IMR-90 (cell line): ENCODE measurements at regions not wholly inside any gene's neighbourhood (a gene's known extent, or its start where the extent isn't known, plus 50 kb on each side); places are given as distances from the start of the nearest gene placed in this dataset.

Experiments
- ATAC-seq: fragments of 200-7000 bp; cut with Tn5 transposase; 2 replicates; pipeline ENCODE4 v1.9.1; 2020; ENCODE audit warnings: low read depth, mild to moderate bottlenecking, moderate library complexity
- BruUV-seq: library from RNA; stranded (reverse); fragments of 400-500 nt; replicated peaks from 2 replicates; lab custom pipeline; 2021; lab: Mats Ljungman, UMichigan
- CTCF ChIA-PET: fragments of 300-600 bp; formaldehyde crosslinking; extraction: SDS; loops from one replicate; lab custom pipeline; 2021; ENCODE audit warnings: antibody characterized with exemption; lab: Yijun Ruan, JAX
- POLR2A ChIA-PET: fragments of 300-600 bp; sonication (Branson Sonifier 250); formaldehyde crosslinking; loops from one replicate; lab custom pipeline; 2022; ENCODE audit warnings: antibody characterized with exemption; ENCODE audit not compliant: unreplicated experiment; lab: Charles Lee
- DNase-seq: peaks from one replicate; pipeline ENCODE4 v3.0.0; 2013
- H2AFZ ChIP-seq: replicated peaks from 2 replicates; pipeline ENCODE3; 2013; ENCODE audit warnings: low read length, mild to moderate bottlenecking; ENCODE audit not compliant: poor library complexity
- H2AK5ac ChIP-seq: 2 replicates; pipeline ENCODE4 v1.6.1; 2013; ENCODE audit warnings: low read depth, low read length, inconsistent platforms
- H2AK9ac ChIP-seq: replicated peaks from 2 replicates; pipeline ENCODE3; 2013; ENCODE audit warnings: mild to moderate bottlenecking, low read depth, low read length, moderate library complexity; ENCODE audit not compliant: poor library complexity
- H2BK120ac ChIP-seq: 2 replicates; pipeline ENCODE4 v1.6.1; 2013; ENCODE audit warnings: low read depth, low read length, inconsistent platforms
- H2BK15ac ChIP-seq: 3 replicates; pipeline ENCODE4 v1.6.1; 2013; ENCODE audit warnings: low read depth, low read length, inconsistent platforms
- H2BK20ac ChIP-seq: 2 replicates; pipeline ENCODE4 v1.6.1; 2013; ENCODE audit warnings: low read depth, mild to moderate bottlenecking, inconsistent platforms, low read length, moderate library complexity
- H2BK5ac ChIP-seq: 2 replicates; pipeline ENCODE4 v1.6.1; 2013; ENCODE audit warnings: mild to moderate bottlenecking, low read depth, low read length, inconsistent platforms; ENCODE audit not compliant: poor library complexity, severe bottlenecking
- H3K14ac ChIP-seq: replicated peaks from 2 replicates; pipeline ENCODE4 v1.6.1; 2013; ENCODE audit warnings: low read depth, low read length, inconsistent platforms
- H3K18ac ChIP-seq: 2 replicates; pipeline ENCODE4 v1.6.1; 2013; ENCODE audit warnings: low read depth, low read length, control low read depth
- H3K23ac ChIP-seq: 2 replicates; pipeline ENCODE4 v1.6.1; 2013; ENCODE audit warnings: low read depth, low read length, inconsistent platforms
- H3K27ac ChIP-seq: 2 replicates; pipeline ENCODE4 v1.5.1; 2013; ENCODE audit warnings: mild to moderate bottlenecking, control low read depth, low read length; ENCODE audit not compliant: insufficient read depth
- H3K27me3 ChIP-seq: 2 replicates; pipeline ENCODE4 v1.6.1; 2013; ENCODE audit warnings: low read length; ENCODE audit not compliant: control insufficient read depth, insufficient read depth
- H3K36me3 ChIP-seq: 2 replicates; pipeline ENCODE4 v1.6.1; 2013; ENCODE audit warnings: low read length, mixed read lengths; ENCODE audit not compliant: control insufficient read depth, insufficient read depth
- H3K4ac ChIP-seq: 2 replicates; pipeline ENCODE4 v1.6.1; 2013; ENCODE audit warnings: low read depth, low read length, inconsistent platforms
- H3K4me1 ChIP-seq: 2 replicates; pipeline ENCODE4 v1.6.1; 2013; ENCODE audit warnings: low read length, mixed read lengths; ENCODE audit not compliant: control insufficient read depth, insufficient read depth
- H3K4me2 ChIP-seq: 2 replicates; pipeline ENCODE4 v1.6.1; 2013; ENCODE audit warnings: low read depth, mild to moderate bottlenecking, control low read depth, low read length, moderate library complexity
- H3K4me3 ChIP-seq: 2 replicates; pipeline ENCODE4 v1.5.1; 2013; ENCODE audit warnings: low read depth, mild to moderate bottlenecking, control low read depth, low read length, moderate library complexity; ENCODE audit not compliant: insufficient read depth
- H3K56ac ChIP-seq: 2 replicates; pipeline ENCODE4 v1.6.1; 2013; ENCODE audit warnings: low read length, inconsistent platforms; ENCODE audit not compliant: insufficient read depth; ENCODE audit errors: extremely low read depth
- H3K79me1 ChIP-seq, 2 experiments: 2 replicates each; pipeline ENCODE4 v1.6.1; 2013; ENCODE audit warnings: low read length in 2 of 2, inconsistent platforms in 1 of 2, low read depth in 1 of 2
- H3K9ac ChIP-seq: 2 replicates; pipeline ENCODE4 v1.6.1; 2013; ENCODE audit warnings: low read depth, low read length, control low read depth
- H3K9me1 ChIP-seq: 2 replicates; pipeline ENCODE4 v1.6.1; 2013; ENCODE audit warnings: low read length, inconsistent platforms; ENCODE audit not compliant: insufficient read depth
- H3K9me3 ChIP-seq: 2 replicates; pipeline ENCODE4 v1.6.1; 2013; ENCODE audit warnings: low read length; ENCODE audit not compliant: control insufficient read depth, insufficient read depth
- H4K20me1 ChIP-seq: 2 replicates; pipeline ENCODE4 v1.6.1; 2013; ENCODE audit warnings: low read length, inconsistent platforms; ENCODE audit not compliant: insufficient read depth
- H4K5ac ChIP-seq: 2 replicates; pipeline ENCODE4 v1.6.1; 2013; ENCODE audit warnings: mild to moderate bottlenecking, low read depth, low read length, control low read depth
- H4K8ac ChIP-seq, 2 experiments: 2 replicates each; pipeline ENCODE4 v1.6.1; 2013; ENCODE audit warnings: low read depth in 2 of 2, low read length in 2 of 2, control low read depth in 1 of 2, inconsistent platforms in 1 of 2
- H4K91ac ChIP-seq: 2 replicates; pipeline ENCODE4 v1.6.1; 2013; ENCODE audit warnings: low read depth, low read length, inconsistent platforms; ENCODE audit not compliant: insufficient read depth
- BHLHE40 ChIP-seq: fragments of 150-350 bp; IDR thresholded peaks from 2 replicates; pipeline ENCODE4 v1.6.1; 2016; ENCODE audit warnings: mild to moderate bottlenecking, low read depth, low read length
- CEBPB ChIP-seq: IDR thresholded peaks from 2 replicates; pipeline ENCODE4 v1.6.1; 2012; ENCODE audit warnings: low read depth, low read length, improper control_type of control experiment
- CHD1 ChIP-seq: IDR thresholded peaks from 2 replicates; pipeline ENCODE4 v1.6.1; 2012; ENCODE audit warnings: low read depth, low read length, improper control_type of control experiment
- FOS ChIP-seq: fragments of 150-350 bp; IDR thresholded peaks from 2 replicates; pipeline ENCODE4 v1.6.1; 2016; ENCODE audit warnings: low read depth, low read length
- MAFK ChIP-seq: IDR thresholded peaks from 2 replicates; pipeline ENCODE4 v1.6.1; 2012; ENCODE audit warnings: low read depth, low read length, improper control_type of control experiment
- MAZ ChIP-seq: IDR thresholded peaks from 2 replicates; pipeline ENCODE4 v1.6.1; 2012; ENCODE audit warnings: low read depth, mild to moderate bottlenecking, low read length, improper control_type of control experiment, moderate library complexity, borderline replicate concordance
- MXI1 ChIP-seq: IDR thresholded peaks from 2 replicates; pipeline ENCODE4 v1.6.1; 2012; ENCODE audit warnings: low read depth, mild to moderate bottlenecking, low read length, moderate library complexity, borderline replicate concordance
- NFE2L2 ChIP-seq: fragments of 150-350 bp; IDR thresholded peaks from 2 replicates; pipeline ENCODE4 v1.6.1; 2016; ENCODE audit warnings: low read depth, mild to moderate bottlenecking, low read length
- POLR2A ChIP-seq: IDR thresholded peaks from 2 replicates; pipeline ENCODE4 v1.6.1; 2012; ENCODE audit warnings: mild to moderate bottlenecking, low read depth, low read length
- RAD21 ChIP-seq: IDR thresholded peaks from 2 replicates; pipeline ENCODE4 v1.6.1; 2012; ENCODE audit warnings: low read length, improper control_type of control experiment
- RCOR1 ChIP-seq: IDR thresholded peaks from 2 replicates; pipeline ENCODE4 v1.6.1; 2012; ENCODE audit warnings: mild to moderate bottlenecking, low read length, improper control_type of control experiment; ENCODE audit not compliant: insufficient replicate concordance
- RFX5 ChIP-seq: IDR thresholded peaks from 2 replicates; pipeline ENCODE4 v1.8.0; 2012; ENCODE audit warnings: low read depth, mild to moderate bottlenecking, low read length, moderate library complexity
- SMC3 ChIP-seq: fragments of 150-350 bp; IDR thresholded peaks from 2 replicates; pipeline ENCODE4 v1.6.1; 2016; ENCODE audit warnings: low read depth, mild to moderate bottlenecking, antibody characterized with exemption, low read length, moderate library complexity
- WGBS, 2 experiments: methylation state at CpG; one replicate each; pipeline versions ENCODE4 v1.1.5 to v1.1.7; 2013; ENCODE audit warnings: missing lambda C conversion rate in 2 of 2; ENCODE audit not compliant: insufficient read length in 1 of 2; ENCODE audit errors: extremely low coverage in 2 of 2; 5-methylcytosine and 5-hydroxymethylcytosine counted together
- dilution Hi-C: fragments of 300-500 bp; cut with HindIII; formaldehyde crosslinking; loops from one replicate; pipeline ENCODE4 v1.14.3; 2018; ENCODE audit warnings: low sequenced_read_pairs; ENCODE audit not compliant: unreplicated experiment
- in situ Hi-C: fragments of 300-500 bp; cut with MboI; formaldehyde crosslinking; loops from 3 replicates; pipeline ENCODE4 v1.14.3; 2019; ENCODE audit warnings: low sequenced_read_pairs, inconsistent platforms, mixed read lengths
- intact Hi-C: fragments of 100-400 bp; cut with micrococcal nuclease; formaldehyde crosslinking; loops from 2 replicates; pipeline ENCODE4 v1.10.0; 2022
- TF ChIP-seq, protein P1 (sequence below): fragments of 150-350 bp; IDR thresholded peaks from 2 replicates; pipeline ENCODE4 v1.6.1; 2016; ENCODE audit warnings: low read depth, mild to moderate bottlenecking, low read length, moderate library complexity, borderline replicate concordance
- TF ChIP-seq, protein P2 (sequence below): fragments of 150-350 bp; IDR thresholded peaks from 2 replicates; pipeline ENCODE4 v1.6.1; 2017; ENCODE audit warnings: mild to moderate bottlenecking, antibody characterized with exemption, low read length, low read depth
- TF ChIP-seq, protein P3 (sequence below): conservative IDR thresholded peaks from 2 replicates; pipeline ENCODE4 v1.5.1; 2012; ENCODE audit warnings: mild to moderate bottlenecking, low read depth, low read length, improper control_type of control experiment

GRCh38 chr6:4705809-4706208, 70.4 kb upstream of the CDYL start:
- Histone ChIP-seq H3K4ac (no peak overlapping the region), H3K9ac (no peak overlapping the region), H3K56ac (no peak overlapping the region), H4K5ac (no peak overlapping the region), H2BK120ac (no peak overlapping the region), H3K4me2 (no peak overlapping the region), H3K27me3 (peaks cover 5% of the 10 kb centered on the region), H2AFZ (no peak overlapping the region), H4K91ac (no peak overlapping the region), H2AK9ac (no peak overlapping the region), H3K9me3 (no peaks in the 10 kb centered on the region), H3K36me3 (no peaks in the 10 kb centered on the region), H2BK5ac (no peak overlapping the region), H3K14ac (no peak overlapping the region), H4K8ac (no peak overlapping the region), H2BK15ac (no peak overlapping the region), H2BK20ac (no peak overlapping the region), H3K4me3 (no peak overlapping the region), H4K20me1 (no peaks in the 10 kb centered on the region), H3K27ac (no peak overlapping the region), H3K18ac (no peak overlapping the region), H3K9me1 (no peaks in the 10 kb centered on the region), H3K79me1 (no peaks in the 10 kb centered on the region), H3K4me1 (no peaks in the 10 kb centered on the region), H2AK5ac (no peak overlapping the region), H3K23ac (no peak overlapping the region)
- CTCF ChIA-PET = interaction anchor here (0.7 kb wide), 1 partner anchor 169 kb away, joined by 3 read pairs; no protein-coding TSS in a partner anchor
- POLR2A ChIA-PET = no interaction called here
- TF ChIP-seq CHD1 (no peak), BHLHE40 (no peak), RAD21 (no peak), RCOR1 (no peak), POLR2A (no peak), MAFK (no peak), NFE2L2 (no peak), MAZ (no peak), RFX5 (no peak), FOS (no peak), SMC3 (no peak), CEBPB (no peak), MXI1 (no peak)
- TF ChIP-seq, protein P1, sequence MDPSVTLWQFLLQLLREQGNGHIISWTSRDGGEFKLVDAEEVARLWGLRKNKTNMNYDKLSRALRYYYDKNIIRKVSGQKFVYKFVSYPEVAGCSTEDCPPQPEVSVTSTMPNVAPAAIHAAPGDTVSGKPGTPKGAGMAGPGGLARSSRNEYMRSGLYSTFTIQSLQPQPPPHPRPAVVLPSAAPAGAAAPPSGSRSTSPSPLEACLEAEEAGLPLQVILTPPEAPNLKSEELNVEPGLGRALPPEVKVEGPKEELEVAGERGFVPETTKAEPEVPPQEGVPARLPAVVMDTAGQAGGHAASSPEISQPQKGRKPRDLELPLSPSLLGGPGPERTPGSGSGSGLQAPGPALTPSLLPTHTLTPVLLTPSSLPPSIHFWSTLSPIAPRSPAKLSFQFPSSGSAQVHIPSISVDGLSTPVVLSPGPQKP = no peak
- TF ChIP-seq, protein P2, sequence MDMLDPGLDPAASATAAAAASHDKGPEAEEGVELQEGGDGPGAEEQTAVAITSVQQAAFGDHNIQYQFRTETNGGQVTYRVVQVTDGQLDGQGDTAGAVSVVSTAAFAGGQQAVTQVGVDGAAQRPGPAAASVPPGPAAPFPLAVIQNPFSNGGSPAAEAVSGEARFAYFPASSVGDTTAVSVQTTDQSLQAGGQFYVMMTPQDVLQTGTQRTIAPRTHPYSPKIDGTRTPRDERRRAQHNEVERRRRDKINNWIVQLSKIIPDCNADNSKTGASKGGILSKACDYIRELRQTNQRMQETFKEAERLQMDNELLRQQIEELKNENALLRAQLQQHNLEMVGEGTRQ = no peak
- TF ChIP-seq, protein P3, sequence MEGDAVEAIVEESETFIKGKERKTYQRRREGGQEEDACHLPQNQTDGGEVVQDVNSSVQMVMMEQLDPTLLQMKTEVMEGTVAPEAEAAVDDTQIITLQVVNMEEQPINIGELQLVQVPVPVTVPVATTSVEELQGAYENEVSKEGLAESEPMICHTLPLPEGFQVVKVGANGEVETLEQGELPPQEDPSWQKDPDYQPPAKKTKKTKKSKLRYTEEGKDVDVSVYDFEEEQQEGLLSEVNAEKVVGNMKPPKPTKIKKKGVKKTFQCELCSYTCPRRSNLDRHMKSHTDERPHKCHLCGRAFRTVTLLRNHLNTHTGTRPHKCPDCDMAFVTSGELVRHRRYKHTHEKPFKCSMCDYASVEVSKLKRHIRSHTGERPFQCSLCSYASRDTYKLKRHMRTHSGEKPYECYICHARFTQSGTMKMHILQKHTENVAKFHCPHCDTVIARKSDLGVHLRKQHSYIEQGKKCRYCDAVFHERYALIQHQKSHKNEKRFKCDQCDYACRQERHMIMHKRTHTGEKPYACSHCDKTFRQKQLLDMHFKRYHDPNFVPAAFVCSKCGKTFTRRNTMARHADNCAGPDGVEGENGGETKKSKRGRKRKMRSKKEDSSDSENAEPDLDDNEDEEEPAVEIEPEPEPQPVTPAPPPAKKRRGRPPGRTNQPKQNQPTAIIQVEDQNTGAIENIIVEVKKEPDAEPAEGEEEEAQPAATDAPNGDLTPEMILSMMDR = no peak
- dilution Hi-C loops (no loop called here), in situ Hi-C loops (no loop called here), intact Hi-C loops (no loop called here)
- BruUV-seq = no TSS peak
- WGBS, 2 experiments = 60% methylated on average over 1 of the region's 5 CpGs; no CpG with 5 or more reads in 1 of the 2 experiments
- no peak for DNase-seq
- no peak for ATAC-seq
